SK-N-SH treated with all-trans-retinoic acid at 6 μM for 48 hours (cell line): ENCODE measurements at regions not wholly inside any gene's neighbourhood (a gene's known extent, or its start where the extent isn't known, plus 50 kb on each side); places are given as distances from the start of the nearest gene placed in this dataset.

Source experiments
- ATAC-seq: fragments of 200-7000 bp; cut with Tn5 transposase; 3 replicates; pipeline ENCODE4 v1.9.1; 2020; ENCODE audit warnings: mild to moderate bottlenecking, moderate library complexity
- ARNTL ChIP-seq: fragments of 450-650 bp; formaldehyde crosslinking; IDR thresholded peaks from 2 replicates; pipeline ENCODE4 v1.5.0; 2020; ENCODE audit warnings: low read depth, mild to moderate bottlenecking, moderate library complexity, borderline replicate concordance
- BACH2 ChIP-seq: fragments of 250-450 bp; sonication (Bioruptor Pico); IDR thresholded peaks from 2 replicates; pipeline ENCODE4 v1.9.0; 2021; ENCODE audit warnings: mild to moderate bottlenecking, borderline replicate concordance
- CSRNP3 ChIP-seq: fragments of 250-450 bp; sonication (Bioruptor Pico); IDR thresholded peaks from 2 replicates; pipeline ENCODE4 v1.5.1; 2021; ENCODE audit warnings: mild to moderate bottlenecking, moderate library complexity
- ESRRG ChIP-seq: fragments of 250-450 bp; sonication (Bioruptor Pico); IDR thresholded peaks from 2 replicates; pipeline ENCODE4 v1.6.1; 2021; ENCODE audit warnings: mild to moderate bottlenecking
- ISL1 ChIP-seq: fragments of 250-450 bp; sonication (Bioruptor Pico); IDR thresholded peaks from 2 replicates; pipeline ENCODE4 v2.1.2; 2022; ENCODE audit warnings: mild to moderate bottlenecking, moderate library complexity
- OSR1 ChIP-seq: fragments of 250-450 bp; sonication (Bioruptor Pico); IDR thresholded peaks from 2 replicates; pipeline ENCODE4 v1.8.0; 2022; ENCODE audit warnings: moderate library complexity, mild to moderate bottlenecking, inconsistent platforms
- PATZ1 ChIP-seq: fragments of 250-450 bp; sonication (Bioruptor Pico); IDR thresholded peaks from 2 replicates; pipeline ENCODE4 v1.8.0; 2020; ENCODE audit warnings: mild to moderate bottlenecking, moderate library complexity, borderline replicate concordance
- RARB ChIP-seq: fragments of 250-450 bp; sonication (Bioruptor Pico); IDR thresholded peaks from 2 replicates; pipeline ENCODE4 v1.8.0; 2021; ENCODE audit warnings: mild to moderate bottlenecking, moderate library complexity
- TCF4 ChIP-seq: fragments of 250-450 bp; sonication (Bioruptor Pico); IDR thresholded peaks from 2 replicates; pipeline ENCODE4 v1.8.0; 2021; ENCODE audit warnings: mild to moderate bottlenecking, moderate library complexity, borderline replicate concordance
- TSHZ2 ChIP-seq: fragments of 250-450 bp; sonication (Bioruptor Pico); IDR thresholded peaks from 2 replicates; pipeline ENCODE4 v1.5.0; 2020; ENCODE audit warnings: mild to moderate bottlenecking, moderate library complexity
- ZFP3 ChIP-seq: fragments of 250-450 bp; sonication (Bioruptor Pico); IDR thresholded peaks from 2 replicates; pipeline ENCODE4 v1.5.0; 2020; ENCODE audit warnings: mild to moderate bottlenecking, moderate library complexity
- ZFP30 ChIP-seq: fragments of 450-650 bp; formaldehyde crosslinking; IDR thresholded peaks from 2 replicates; pipeline ENCODE4 v1.5.0; 2022; ENCODE audit warnings: mild to moderate bottlenecking, moderate library complexity
- ZNF70 ChIP-seq: fragments of 450-650 bp; formaldehyde crosslinking; IDR thresholded peaks from 2 replicates; pipeline ENCODE4 v1.5.0; 2020; ENCODE audit warnings: mild to moderate bottlenecking, moderate library complexity

- TF ChIP-seq ISL1 (CRISPR knock-in tag) (no peak), ZFP3 (CRISPR knock-in tag) (0 out of 2 replicates have a peak, but pooled peaks have one; percentile 47)
- ATAC-seq: no peak
These were observed 263.2 kb downstream of the CYP26B1 start for GRCh38 chr2:71884303-71885042.

GRCh38 chr2:71882949-71883472 is 264.7 kb downstream of the CYP26B1 start:
- TF ChIP-seq TSHZ2 (CRISPR knock-in tag): 0 out of 2 replicates have a peak, but pooled peaks have one; percentile 16
- no peak for TF ChIP-seq RARB (CRISPR knock-in tag)
- no peak for TF ChIP-seq ESRRG (CRISPR knock-in tag)
- no peak for TF ChIP-seq ARNTL
- TF ChIP-seq TCF4 (CRISPR knock-in tag): peak; percentile 66
- ATAC-seq: peak; percentile 70

- ATAC-seq: no peak
- TF ChIP-seq ISL1 (CRISPR knock-in tag) (no peak), ZNF70 (no peak)
These were observed 265.3 kb downstream of the CYP26B1 start for GRCh38 chr2:71882236-71882946.

- no peak; the same call in 2 of the 3 replicates for ATAC-seq
- TF ChIP-seq PATZ1 (CRISPR knock-in tag): no peak
- TF ChIP-seq OSR1 (CRISPR knock-in tag): peak; percentile 15; the same call in 1 of the 2 replicates
- TF ChIP-seq, all 23 proteins: peak for 1
These were observed 266.6 kb downstream of the CYP26B1 start for GRCh38 chr2:71880846-71881610.

GRCh38 chr2:71880287-71880686 is 267.4 kb downstream of the CYP26B1 start:
- TF ChIP-seq PATZ1 (CRISPR knock-in tag) (no peak), ISL1 (CRISPR knock-in tag) (no peak), ZFP3 (CRISPR knock-in tag) (no peak), ZNF70 (no peak), BACH2 (CRISPR knock-in tag) (no peak), ZFP30 (no peak), CSRNP3 (CRISPR knock-in tag) (no peak), RARB (CRISPR knock-in tag) (no peak), TSHZ2 (CRISPR knock-in tag) (no peak)
- ATAC-seq: no peak
